ENCODE measurements at regions not wholly inside any gene's neighbourhood (a gene's known extent, or its start where the extent isn't known, plus 50 kb on each side); places are given as distances from the start of the nearest gene placed in this dataset.

GRCh38 chr6:125544819-125545218 lies 204.6 kb upstream of the HEY2 start:
- Histone ChIP-seq H3K36me3 (no peaks in the 10 kb centered on the region), H3K9me3 (no peaks in the 10 kb centered on the region), H3K4me3 (no peak overlapping the region), H3K27ac (no peak overlapping the region), H3K4me1 (ENCODE audit: control insufficient read depth in 1 of 2, low read depth in 2 of 2) (peaks cover 0 to 11% of the 10 kb centered on the region in 2 donors), H3K27me3 (replicated peaks; ENCODE audit: insufficient read depth) (no peaks in the 10 kb centered on the region)
- TF ChIP-seq, protein P1, sequence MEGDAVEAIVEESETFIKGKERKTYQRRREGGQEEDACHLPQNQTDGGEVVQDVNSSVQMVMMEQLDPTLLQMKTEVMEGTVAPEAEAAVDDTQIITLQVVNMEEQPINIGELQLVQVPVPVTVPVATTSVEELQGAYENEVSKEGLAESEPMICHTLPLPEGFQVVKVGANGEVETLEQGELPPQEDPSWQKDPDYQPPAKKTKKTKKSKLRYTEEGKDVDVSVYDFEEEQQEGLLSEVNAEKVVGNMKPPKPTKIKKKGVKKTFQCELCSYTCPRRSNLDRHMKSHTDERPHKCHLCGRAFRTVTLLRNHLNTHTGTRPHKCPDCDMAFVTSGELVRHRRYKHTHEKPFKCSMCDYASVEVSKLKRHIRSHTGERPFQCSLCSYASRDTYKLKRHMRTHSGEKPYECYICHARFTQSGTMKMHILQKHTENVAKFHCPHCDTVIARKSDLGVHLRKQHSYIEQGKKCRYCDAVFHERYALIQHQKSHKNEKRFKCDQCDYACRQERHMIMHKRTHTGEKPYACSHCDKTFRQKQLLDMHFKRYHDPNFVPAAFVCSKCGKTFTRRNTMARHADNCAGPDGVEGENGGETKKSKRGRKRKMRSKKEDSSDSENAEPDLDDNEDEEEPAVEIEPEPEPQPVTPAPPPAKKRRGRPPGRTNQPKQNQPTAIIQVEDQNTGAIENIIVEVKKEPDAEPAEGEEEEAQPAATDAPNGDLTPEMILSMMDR (IDR thresholded peaks at IDR 0.05) = no peak
- no peak for DNase-seq (ENCODE audit: low spot score)
- no peak for ATAC-seq (ENCODE audit: insufficient number of reproducible peaks, low FRiP score, low read depth)

DNA sequence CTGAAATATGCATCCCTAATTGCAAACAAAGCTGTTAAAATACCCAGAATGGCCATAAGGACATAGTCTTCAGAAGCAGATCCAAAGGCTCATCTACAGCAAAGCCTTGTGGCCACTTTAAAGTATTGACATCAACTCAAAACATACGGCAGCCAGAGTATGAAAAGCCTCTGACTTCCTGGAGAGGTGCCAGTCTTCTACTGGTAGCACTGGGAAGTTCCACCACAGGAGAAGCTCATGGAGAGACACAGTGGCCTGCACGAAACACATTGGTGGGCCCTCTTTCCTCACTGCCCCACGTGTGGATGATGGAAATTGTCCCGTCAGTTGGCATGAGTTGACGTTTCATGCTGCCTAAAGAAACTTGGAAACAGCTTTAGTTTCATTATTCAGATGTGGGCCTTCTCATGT lies 202.6 kb upstream of the HEY2 start:
- Histone ChIP-seq H3K9me3 (no peaks in the 10 kb centered on the region), H3K36me3 (no peaks in the 10 kb centered on the region), H3K4me3 (peak overlapping the region; percentile 38), H3K27me3 (replicated peaks; ENCODE audit: insufficient read depth) (no peaks in the 10 kb centered on the region), H3K27ac (no peak overlapping the region), H3K4me1 (ENCODE audit: control insufficient read depth in 1 of 2, low read depth in 2 of 2) (peaks cover 0 to 11% of the 10 kb centered on the region in 2 donors)
- no peak for DNase-seq (ENCODE audit: low spot score)
- TF ChIP-seq, protein P1 (IDR thresholded peaks at IDR 0.05) = no peak
- ATAC-seq (ENCODE audit: insufficient number of reproducible peaks, low FRiP score, low read depth) = no peak

GRCh38 chr6:125547381-125547780 lies 202.1 kb upstream of the HEY2 start:
- Histone ChIP-seq H3K4me1 (ENCODE audit: control insufficient read depth in 1 of 2, low read depth in 2 of 2) (peaks cover 0 to 11% of the 10 kb centered on the region in 2 donors), H3K27ac (no peak overlapping the region), H3K9me3 (no peaks in the 10 kb centered on the region), H3K4me3 (peak overlapping the region; percentile 38), H3K27me3 (replicated peaks; ENCODE audit: insufficient read depth) (no peaks in the 10 kb centered on the region), H3K36me3 (no peaks in the 10 kb centered on the region)
- TF ChIP-seq, protein P1 (IDR thresholded peaks at IDR 0.05) = no peak
- DNase-seq (ENCODE audit: low spot score) = no peak
- ATAC-seq (ENCODE audit: insufficient number of reproducible peaks, low FRiP score, low read depth) = no peak

DNA sequence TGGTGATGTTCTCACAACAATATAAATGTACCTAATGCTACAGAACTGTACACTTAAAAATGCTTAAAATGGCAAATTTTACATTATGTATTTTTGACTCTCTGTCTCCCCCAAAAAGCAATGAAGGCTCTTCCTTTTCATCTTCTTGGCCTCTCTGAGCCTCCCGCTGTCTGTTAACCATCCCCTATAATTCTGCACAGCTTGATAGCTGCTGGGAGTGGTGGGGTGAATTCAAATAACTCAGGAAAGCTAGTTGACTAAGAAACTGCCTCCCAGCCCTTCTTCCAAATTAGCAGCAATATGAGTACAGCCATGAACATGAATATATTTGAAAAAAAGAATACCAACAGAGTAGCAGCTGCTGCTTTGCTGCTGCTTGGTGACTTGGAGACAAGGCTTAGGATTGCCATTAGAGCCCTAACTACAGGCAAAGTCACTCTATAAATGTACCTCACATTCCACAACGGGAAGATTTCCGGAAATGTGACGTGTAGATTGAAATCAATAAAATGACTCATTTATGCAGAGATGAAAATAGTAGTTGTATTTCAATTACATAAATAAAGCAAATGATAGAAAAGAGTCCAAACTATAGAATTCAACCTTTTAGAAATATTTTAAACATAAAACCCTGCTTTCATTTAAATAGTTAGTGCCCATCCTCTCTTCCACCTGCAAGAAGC lies 200.1 kb upstream of the HEY2 start:
- no peaks in the 10 kb centered on the region for H3K27me3 ChIP-seq (replicated peaks; ENCODE audit: insufficient read depth)
- H3K4me1 ChIP-seq (ENCODE audit: control insufficient read depth in 1 of 2, low read depth in 2 of 2) = peaks cover 0 to 11% of the 10 kb centered on the region in 2 donors
- DNase-seq (ENCODE audit: low spot score) (no peak), ATAC-seq (ENCODE audit: insufficient number of reproducible peaks, low FRiP score, low read depth) (no peak)
- no peaks in the 10 kb centered on the region for H3K36me3 ChIP-seq
- TF ChIP-seq, protein P1 (IDR thresholded peaks at IDR 0.05) = no peak
- H3K9me3 ChIP-seq = no peaks in the 10 kb centered on the region
- no peak overlapping the region for H3K27ac ChIP-seq
- H3K4me3 ChIP-seq = no peak overlapping the region

- Histone ChIP-seq H3K36me3 (no peaks in the 10 kb centered on the region), H3K27ac (no peak overlapping the region), H3K9me3 (no peaks in the 10 kb centered on the region), H3K4me1 (ENCODE audit: control insufficient read depth in 1 of 2, low read depth in 2 of 2) (peaks cover 0 to 11% of the 10 kb centered on the region in 2 donors), H3K4me3 (no peak overlapping the region), H3K27me3 (replicated peaks; ENCODE audit: insufficient read depth) (no peaks in the 10 kb centered on the region)
- DNase-seq (ENCODE audit: low spot score) = no peak
- no peak for ATAC-seq (ENCODE audit: insufficient number of reproducible peaks, low FRiP score, low read depth)
- TF ChIP-seq, protein P1 (IDR thresholded peaks at IDR 0.05) = no peak
Observed at GRCh38 chr6:125550892-125551291, 198.5 kb upstream of the HEY2 start.

Measured in thoracic aorta (tissue), 2 donors.